ENCODE measurements at regions not wholly inside any gene's neighbourhood (a gene's known extent, or its start where the extent isn't known, plus 50 kb on each side); places are given as distances from the start of the nearest gene placed in this dataset.

DNA sequence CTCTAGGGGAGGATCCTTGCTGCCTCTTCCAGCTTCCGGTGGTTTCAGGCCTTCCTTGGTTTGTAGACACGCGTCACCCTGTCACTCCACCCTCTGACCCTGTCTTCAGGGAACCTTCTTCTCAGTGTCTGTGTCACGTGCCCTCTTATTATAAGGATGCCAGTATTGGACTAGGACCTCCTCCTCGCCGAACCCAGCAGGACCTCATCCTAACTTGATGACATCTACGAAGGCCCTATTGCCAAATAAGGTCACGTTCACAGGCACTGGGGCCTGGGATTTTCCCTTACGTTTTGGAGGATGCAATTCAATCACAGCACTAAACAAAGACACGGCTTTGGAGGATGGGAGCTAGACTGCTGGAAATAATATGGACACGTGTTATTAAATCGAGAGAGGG, 408.7 kb downstream of the BRD1 start:
- ATAC-seq = no peak

GRCh38 chr22:49418341-49418894, 409.3 kb downstream of the BRD1 start:
- no peak for TF ChIP-seq ZFP3 (CRISPR knock-in tag; IDR thresholded peaks at IDR 0.05)
- TF ChIP-seq ZC3H10 (CRISPR knock-in tag; IDR thresholded peaks at IDR 0.05) = no peak
- TF ChIP-seq ZNF565 (CRISPR knock-in tag; conservative IDR thresholded peaks at IDR 0.05; ENCODE audit: low read depth) = no peak
- ATAC-seq = no peak

More for the DNA sequence above, 408.7 kb downstream of the BRD1 start:
- TF ChIP-seq PPARA (CRISPR knock-in tag; IDR thresholded peaks at IDR 0.05; ENCODE audit: borderline replicate concordance) (no peak), CSRNP3 (CRISPR knock-in tag; IDR thresholded peaks at IDR 0.05) (no peak), BACH2 (CRISPR knock-in tag; IDR thresholded peaks at IDR 0.05; ENCODE audit: borderline replicate concordance) (no peak), SNAI2 (CRISPR knock-in tag; IDR thresholded peaks at IDR 0.05) (no peak)

DNA sequence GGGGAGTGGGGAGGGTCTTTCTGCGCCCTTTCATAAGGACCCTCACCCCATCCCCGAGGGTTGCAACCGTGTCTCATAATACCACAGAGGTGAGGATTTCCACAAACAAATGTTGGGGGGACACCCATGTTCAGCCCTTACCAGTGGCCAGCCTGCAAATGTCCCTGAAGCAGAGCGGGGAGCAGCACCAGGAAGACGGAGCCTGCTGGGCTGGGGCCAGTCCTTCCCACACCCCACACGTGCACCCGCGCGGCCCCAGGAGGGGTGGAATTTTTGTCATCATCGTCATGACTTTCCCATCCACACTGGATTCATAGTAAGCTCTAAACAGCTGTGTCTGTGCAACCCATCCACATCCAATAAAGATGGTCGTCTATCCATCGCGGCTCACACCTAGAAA, 409.8 kb downstream of the BRD1 start:
- no peak for TF ChIP-seq ESRRG (CRISPR knock-in tag; IDR thresholded peaks at IDR 0.05)
- TF ChIP-seq SNAI2 (CRISPR knock-in tag; IDR thresholded peaks at IDR 0.05) = no peak
- TF ChIP-seq PATZ1 (CRISPR knock-in tag; IDR thresholded peaks at IDR 0.05; ENCODE audit: borderline replicate concordance) = no peak
- TF ChIP-seq ZNF565 (CRISPR knock-in tag; conservative IDR thresholded peaks at IDR 0.05; ENCODE audit: low read depth) = no peak
- TF ChIP-seq TCF4 (CRISPR knock-in tag; IDR thresholded peaks at IDR 0.05; ENCODE audit: borderline replicate concordance) = no peak
- no peak for TF ChIP-seq ZFP3 (CRISPR knock-in tag; IDR thresholded peaks at IDR 0.05)
- ATAC-seq = no peak

- TF ChIP-seq PATZ1 (CRISPR knock-in tag; IDR thresholded peaks at IDR 0.05; ENCODE audit: borderline replicate concordance) (no peak), PPARA (CRISPR knock-in tag; IDR thresholded peaks at IDR 0.05; ENCODE audit: borderline replicate concordance) (no peak), ESRRG (CRISPR knock-in tag; IDR thresholded peaks at IDR 0.05) (no peak), SNAI2 (CRISPR knock-in tag; IDR thresholded peaks at IDR 0.05) (no peak), ZFP30 (CRISPR knock-in tag; IDR thresholded peaks at IDR 0.05) (no peak), CREB5 (CRISPR knock-in tag; IDR thresholded peaks at IDR 0.05; ENCODE audit: low read depth) (no peak), BACH2 (CRISPR knock-in tag; IDR thresholded peaks at IDR 0.05; ENCODE audit: borderline replicate concordance) (no peak), RARB (CRISPR knock-in tag; IDR thresholded peaks at IDR 0.05) (no peak), ZNF8 (CRISPR knock-in tag; IDR thresholded peaks at IDR 0.05) (no peak), ZNF70 (CRISPR knock-in tag; IDR thresholded peaks at IDR 0.05) (no peak), ZNF565 (CRISPR knock-in tag; conservative IDR thresholded peaks at IDR 0.05; ENCODE audit: low read depth) (no peak), CSDC2 (CRISPR knock-in tag; IDR thresholded peaks at IDR 0.05) (no peak)
- TF ChIP-seq, protein P1, sequence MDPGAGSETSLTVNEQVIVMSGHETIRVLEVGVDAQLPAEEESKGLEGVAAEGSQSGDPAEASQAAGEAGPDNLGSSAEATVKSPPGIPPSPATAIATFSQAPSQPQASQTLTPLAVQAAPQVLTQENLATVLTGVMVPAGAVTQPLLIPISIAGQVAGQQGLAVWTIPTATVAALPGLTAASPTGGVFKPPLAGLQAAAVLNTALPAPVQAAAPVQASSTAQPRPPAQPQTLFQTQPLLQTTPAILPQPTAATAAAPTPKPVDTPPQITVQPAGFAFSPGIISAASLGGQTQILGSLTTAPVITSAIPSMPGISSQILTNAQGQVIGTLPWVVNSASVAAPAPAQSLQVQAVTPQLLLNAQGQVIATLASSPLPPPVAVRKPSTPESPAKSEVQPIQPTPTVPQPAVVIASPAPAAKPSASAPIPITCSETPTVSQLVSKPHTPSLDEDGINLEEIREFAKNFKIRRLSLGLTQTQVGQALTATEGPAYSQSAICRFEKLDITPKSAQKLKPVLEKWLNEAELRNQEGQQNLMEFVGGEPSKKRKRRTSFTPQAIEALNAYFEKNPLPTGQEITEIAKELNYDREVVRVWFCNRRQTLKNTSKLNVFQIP (CRISPR knock-in tag; IDR thresholded peaks at IDR 0.05; ENCODE audit: borderline replicate concordance, low read depth) = no peak
- no peak for ATAC-seq
Measured at GRCh38 chr22:49417326-49417725, 410.3 kb downstream of the BRD1 start.

Data from SK-N-SH treated with all-trans-retinoic acid at 6 μM for 48 hours (cell line).